ENCODE measurements at regions not wholly inside any gene's neighbourhood (a gene's known extent, or its start where the extent isn't known, plus 50 kb on each side); places are given as distances from the start of the nearest gene placed in this dataset.

DNA sequence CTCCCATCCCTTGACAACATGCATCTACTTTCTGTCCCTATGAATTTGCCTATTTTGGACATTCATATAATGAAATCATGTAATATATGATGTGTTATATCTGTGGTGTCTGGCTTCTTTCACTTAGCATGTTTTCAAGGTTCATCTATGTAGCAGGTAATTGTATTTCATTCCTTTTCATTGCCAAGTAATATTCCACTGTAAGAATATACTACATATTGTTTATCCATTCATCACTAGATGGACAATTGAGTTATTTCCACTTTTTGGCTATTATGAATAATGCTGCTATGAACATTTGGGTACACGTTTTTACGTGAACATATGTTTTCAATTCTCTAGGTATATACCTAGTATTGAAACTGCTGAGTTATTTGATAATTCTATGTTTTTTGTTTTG lies 238.2 kb downstream of the PTEN start:
- in situ Hi-C loops (cut with HindIII; ENCODE audit: low pct_unique_long_range_greater_than_20kb, low sequenced_read_pairs) = no loop called here
- intact Hi-C loops (cut with micrococcal nuclease; ENCODE audit: unreplicated experiment) = no loop called here
- H3K4me3 ChIP-seq (ENCODE audit: low read depth in 2 of 2, low read length in 2 of 2) = no peak overlapping the region
- peaks cover 5% of the 10 kb centered on the region; the same call in 1 of the 2 replicates for H3K27me3 ChIP-seq (ENCODE audit: control insufficient read depth, insufficient read depth, low read length)
- BruUV-seq (replicated peaks) = no TSS peak
- CTCF ChIA-PET = no interaction called here
- no peaks in the 10 kb centered on the region for H3K9me3 ChIP-seq (ENCODE audit: control insufficient read depth, insufficient read depth, low read depth, low read length)
- DNase-seq (ENCODE audit: low read depth, low spot score) (no peak), ATAC-seq (no peak)
- no peaks in the 10 kb centered on the region for H3K4me1 ChIP-seq (ENCODE audit: control insufficient read depth, insufficient read depth, low read length)
- H3K36me3 ChIP-seq (ENCODE audit: control insufficient read depth, insufficient read depth, low read length) = no peaks in the 10 kb centered on the region
- POLR2A ChIA-PET = no interaction called here
- no peak overlapping the region for H3K27ac ChIP-seq (ENCODE audit: low read length)
- TF ChIP-seq POLR2AphosphoS5 (IDR thresholded peaks at IDR 0.05; ENCODE audit: low read depth, low read length) (no peak), CTCF (IDR thresholded peaks at IDR 0.05) (no peak), TCF7L2 (IDR thresholded peaks at IDR 0.05; ENCODE audit: low read depth, low read length) (no peak), REST (IDR thresholded peaks at IDR 0.05; ENCODE audit: insufficient read depth in 1 of 2, low read depth in 2 of 2, low read length in 1 of 2) (no peak), SIN3A (IDR thresholded peaks at IDR 0.05; ENCODE audit: borderline replicate concordance, insufficient read depth, low read depth, low read length) (no peak)

GRCh38 chr10:88103576-88103975 lies 240.2 kb downstream of the PTEN start:
- no peaks in the 10 kb centered on the region for H3K9me3 ChIP-seq (ENCODE audit: control insufficient read depth, insufficient read depth, low read depth, low read length)
- no peak for TF ChIP-seq SIN3A (IDR thresholded peaks at IDR 0.05; ENCODE audit: borderline replicate concordance, insufficient read depth, low read depth, low read length)
- TF ChIP-seq REST (IDR thresholded peaks at IDR 0.05; ENCODE audit: insufficient read depth in 1 of 2, low read depth in 2 of 2, low read length in 1 of 2) = no peak
- no peak for TF ChIP-seq CTCF (IDR thresholded peaks at IDR 0.05)
- no peak for TF ChIP-seq TCF7L2 (IDR thresholded peaks at IDR 0.05; ENCODE audit: low read depth, low read length)
- no peak for TF ChIP-seq POLR2AphosphoS5 (IDR thresholded peaks at IDR 0.05; ENCODE audit: low read depth, low read length)
- BruUV-seq (replicated peaks) = no TSS peak
- no peak overlapping the region for H3K4me3 ChIP-seq (ENCODE audit: low read depth in 2 of 2, low read length in 2 of 2)
- no peaks in the 10 kb centered on the region for H3K4me1 ChIP-seq (ENCODE audit: control insufficient read depth, insufficient read depth, low read length)
- no peaks in the 10 kb centered on the region for H3K36me3 ChIP-seq (ENCODE audit: control insufficient read depth, insufficient read depth, low read length)
- ATAC-seq = no peak
- intact Hi-C loops (cut with micrococcal nuclease; ENCODE audit: unreplicated experiment) = no loop called here
- in situ Hi-C loops (cut with HindIII; ENCODE audit: low pct_unique_long_range_greater_than_20kb, low sequenced_read_pairs) = no loop called here
- DNase-seq (ENCODE audit: low read depth, low spot score) = no peak
- ChIA-PET CTCF (no interaction called here), POLR2A (no interaction called here)
- no peak overlapping the region for H3K27ac ChIP-seq (ENCODE audit: low read length)
- H3K27me3 ChIP-seq (ENCODE audit: control insufficient read depth, insufficient read depth, low read length) = peaks cover 3% of the 10 kb centered on the region; the same call in 1 of the 2 replicates

Measured in Panc1 (cell line).